Fibroblast of villous mesenchyme (primary cell): ENCODE measurements at regions not wholly inside any gene's neighbourhood (a gene's known extent, or its start where the extent isn't known, plus 50 kb on each side); places are given as distances from the start of the nearest gene placed in this dataset.
A peak's percentile ranks its signal among the peaks of the same experiment; 100 is the strongest.

Source experiments
- DNase-seq: peaks from one replicate; pipeline ENCODE4 v3.0.0-alpha.2; 2010; ENCODE audit warnings: low read depth
- H3K4me3 ChIP-seq: 2 replicates; pipeline ENCODE4 v1.5.1; 2011; ENCODE audit warnings: low read depth, mild to moderate bottlenecking, low read length
- CTCF ChIP-seq: IDR thresholded peaks from 2 replicates; pipeline ENCODE4 v1.5.1; 2012; ENCODE audit warnings: low read depth, mild to moderate bottlenecking, low read length; ENCODE audit not compliant: insufficient read depth

- peak; percentile 66 for TF ChIP-seq CTCF
- no peak overlapping the region for H3K4me3 ChIP-seq
- DNase-seq, result peak; percentile 58
Measured at GRCh38 chr15:94670438-94671034, 439.2 kb downstream of the MCTP2 start.

- no peak overlapping the region for H3K4me3 ChIP-seq
- no peak for TF ChIP-seq CTCF
- peak; percentile 12 for DNase-seq
Measured at GRCh38 chr15:94671858-94672532, 440.6 kb downstream of the MCTP2 start.

GRCh38 chr15:94673801-94674200 lies 442.4 kb downstream of the MCTP2 start:
- no peak overlapping the region for H3K4me3 ChIP-seq
- no peak for DNase-seq
- no peak for TF ChIP-seq CTCF

- no peak for TF ChIP-seq CTCF
- peak overlapping the region; percentile 33 for H3K4me3 ChIP-seq
- DNase-seq, result peak; percentile 5
Measured at GRCh38 chr15:94674296-94674695, 442.9 kb downstream of the MCTP2 start.

GRCh38 chr15:94677202-94677790 lies 445.9 kb downstream of the MCTP2 start:
- DNase-seq, result no peak
- H3K4me3 ChIP-seq, result no peak overlapping the region
- no peak for TF ChIP-seq CTCF

- no peak for DNase-seq
- no peak for TF ChIP-seq CTCF
- H3K4me3 ChIP-seq, result no peak overlapping the region
Measured at GRCh38 chr15:94682171-94682570, 450.8 kb downstream of the MCTP2 start.
